Lung (tissue), 11 donors: ENCODE measurements at regions not wholly inside any gene's neighbourhood (a gene's known extent, or its start where the extent isn't known, plus 50 kb on each side); places are given as distances from the start of the nearest gene placed in this dataset.
A peak's percentile ranks its signal among the peaks of the same experiment; 100 is the strongest.

ENCODE experiments used
- ATAC-seq: fragments of 200-7000 bp; cut with Tn5 transposase; one replicate; pipeline ENCODE4 v1.9.1; 2020; ENCODE audit warnings: moderate number of reproducible peaks; ENCODE audit not compliant: insufficient read depth, low FRiP score
- DNase-seq, 3 donors: peaks; one replicate each; pipeline ENCODE4 v3.0.0-alpha.2; 2013 to 2017
- H3K27ac ChIP-seq, 2 donors: one replicate each; pipeline ENCODE4 v1.5.1; 2013; ENCODE audit warnings: mild to moderate bottlenecking in 2 of 2, moderate library complexity in 2 of 2, control low read depth in 1 of 2, inconsistent platforms in 1 of 2, low read depth in 1 of 2, low read length in 1 of 2
- H3K27me3 ChIP-seq, 3 donors: one replicate each; pipeline ENCODE4 v1.5.1; 2013; ENCODE audit warnings: low read length in 2 of 3; ENCODE audit not compliant: control insufficient read depth in 3 of 3, insufficient read depth in 3 of 3
- H3K36me3 ChIP-seq, 4 donors: one replicate each; pipeline ENCODE4 v1.5.1; 2013; ENCODE audit warnings: low read length in 4 of 4, mild to moderate bottlenecking in 1 of 4, moderate library complexity in 1 of 4; ENCODE audit not compliant: control insufficient read depth in 4 of 4, insufficient read depth in 4 of 4
- H3K4me1 ChIP-seq, 5 donors: one replicate each; pipeline ENCODE4 v1.5.1; 2013; ENCODE audit warnings: low read length in 5 of 5, mild to moderate bottlenecking in 2 of 5, moderate library complexity in 1 of 5; ENCODE audit not compliant: control insufficient read depth in 5 of 5, insufficient read depth in 5 of 5
- H3K4me3 ChIP-seq: one replicate; pipeline ENCODE4 v1.5.1; 2013; ENCODE audit warnings: mild to moderate bottlenecking, control low read depth, moderate library complexity
- H3K9ac ChIP-seq, 2 donors: one replicate each; pipeline ENCODE4 v1.5.1; 2013; ENCODE audit warnings: low read length in 2 of 2, control low read depth in 1 of 2; ENCODE audit not compliant: insufficient read depth in 1 of 2
- H3K9me3 ChIP-seq, 4 donors: one replicate each; pipeline ENCODE4 v1.5.1; 2013; ENCODE audit warnings: low read length in 3 of 4, mild to moderate bottlenecking in 1 of 4, moderate library complexity in 1 of 4; ENCODE audit not compliant: control insufficient read depth in 4 of 4, insufficient read depth in 3 of 4
- CTCF ChIP-seq: IDR thresholded peaks from 2 replicates; pipeline ENCODE4 v1.5.1; 2012; ENCODE audit warnings: mild to moderate bottlenecking; ENCODE audit errors: control extremely low read depth, extremely low read depth
- WGBS, 2 donors: extraction: QIAGEN DNeasy Blood & Tissue Kit; methylation state at CpG; one replicate each; pipeline ENCODE4 v1.1.7; 2013; 5-methylcytosine and 5-hydroxymethylcytosine counted together
- donor health status: control.
- donor health status: control.
- donor health status: Bipolar disorder and iron deficiency.
- donor health status: healthy.
- donor health status: DM: yes; HTN: yes; CAD: no.

- peaks cover 0 to 2% (median 1%) of the 10 kb centered on the region in 4 donors for H3K9me3 ChIP-seq
- H3K4me1 ChIP-seq = peaks cover 0 to 4% (median 0%) of the 10 kb centered on the region in 5 donors
- no peak for ATAC-seq
- WGBS, 2 donors = 38 to 58% methylated on average over 1 of the region's 1 CpG
- no peak overlapping the region for H3K4me3 ChIP-seq
- TF ChIP-seq CTCF = no peak
- H3K9ac ChIP-seq = no peak overlapping the region
- DNase-seq = peak in 1 of 3 donors; percentile 27
- no peaks in the 10 kb centered on the region for H3K27me3 ChIP-seq
- no peak overlapping the region for H3K27ac ChIP-seq
- H3K36me3 ChIP-seq = no peaks in the 10 kb centered on the region
Observed at GRCh38 chr16:76926595-76926994, 264.4 kb upstream of the MON1B start.

- DNase-seq (no peak), ATAC-seq (no peak)
- H3K4me1 ChIP-seq = peaks cover 0 to 4% (median 0%) of the 10 kb centered on the region in 5 donors
- 61 to 67% methylated on average over 1 of the region's 1 CpG for WGBS, 2 donors
- no peak overlapping the region for H3K27ac ChIP-seq
- H3K9me3 ChIP-seq = no peaks in the 10 kb centered on the region
- no peaks in the 10 kb centered on the region for H3K27me3 ChIP-seq
- no peak overlapping the region for H3K4me3 ChIP-seq
- TF ChIP-seq CTCF = no peak
- no peak overlapping the region for H3K9ac ChIP-seq
- H3K36me3 ChIP-seq = no peaks in the 10 kb centered on the region
Observed at GRCh38 chr16:76931186-76931585, 259.8 kb upstream of the MON1B start.

GRCh38 chr16:76932541-76933211 is 258.3 kb upstream of the MON1B start:
- DNase-seq (no peak), ATAC-seq (no peak)
- no peak overlapping the region for H3K27ac ChIP-seq
- 89 to 92% methylated on average over 1 of the region's 1 CpG for WGBS, 2 donors
- no peaks in the 10 kb centered on the region for H3K4me1 ChIP-seq
- H3K9me3 ChIP-seq = no peaks in the 10 kb centered on the region
- no peaks in the 10 kb centered on the region for H3K27me3 ChIP-seq
- no peaks in the 10 kb centered on the region for H3K36me3 ChIP-seq
- H3K4me3 ChIP-seq = no peak overlapping the region
- TF ChIP-seq CTCF = no peak
- no peak overlapping the region for H3K9ac ChIP-seq

- ATAC-seq (no peak), DNase-seq (no peak)
- H3K9me3 ChIP-seq = no peaks in the 10 kb centered on the region
- no peak overlapping the region for H3K4me3 ChIP-seq
- H3K27me3 ChIP-seq = no peaks in the 10 kb centered on the region
- no peak for TF ChIP-seq CTCF
- 71 to 83% methylated on average over 1 of the region's 1 CpG for WGBS, 2 donors
- no peaks in the 10 kb centered on the region for H3K36me3 ChIP-seq
- no peak overlapping the region for H3K27ac ChIP-seq
- H3K9ac ChIP-seq = no peak overlapping the region
- H3K4me1 ChIP-seq = peaks cover 0 to 5% (median 0%) of the 10 kb centered on the region in 5 donors
Observed at GRCh38 chr16:76940251-76940650, 250.7 kb upstream of the MON1B start.
